NCI-H2196 (cell line): ENCODE measurements at regions not wholly inside any gene's neighbourhood (a gene's known extent, or its start where the extent isn't known, plus 50 kb on each side); places are given as distances from the start of the nearest gene placed in this dataset.
"Not testable (repeated sequence)": the region's sequence is repeated elsewhere in the genome, so short reads cannot be mapped to it uniquely, and the experiment has no call there.

ENCODE experiments used
- DNase-seq: peaks from one replicate; lab custom pipeline; 2025; ENCODE audit not compliant: unreplicated experiment; lab: John Stamatoyannopoulos, UW

DNA sequence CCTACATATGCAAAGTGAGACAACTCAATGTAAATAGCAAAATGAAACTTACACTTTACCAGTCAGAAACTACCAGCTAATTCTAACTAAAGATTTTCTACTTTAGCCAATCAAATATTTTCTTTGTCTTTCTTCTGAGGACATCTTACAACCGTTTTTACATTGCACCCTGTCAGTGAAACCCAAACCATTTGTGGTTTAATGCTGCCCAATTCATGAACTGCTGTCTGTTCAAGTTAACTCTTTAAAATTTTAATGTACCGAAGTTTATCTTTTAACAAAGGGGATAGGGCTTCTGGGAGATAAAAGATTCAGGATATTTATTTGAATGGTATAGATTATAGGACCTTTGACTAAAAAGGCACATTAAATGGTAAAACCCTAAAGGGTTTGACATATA is 121.3 kb upstream of the HDDC2 start:
- no peak for DNase-seq

DNA sequence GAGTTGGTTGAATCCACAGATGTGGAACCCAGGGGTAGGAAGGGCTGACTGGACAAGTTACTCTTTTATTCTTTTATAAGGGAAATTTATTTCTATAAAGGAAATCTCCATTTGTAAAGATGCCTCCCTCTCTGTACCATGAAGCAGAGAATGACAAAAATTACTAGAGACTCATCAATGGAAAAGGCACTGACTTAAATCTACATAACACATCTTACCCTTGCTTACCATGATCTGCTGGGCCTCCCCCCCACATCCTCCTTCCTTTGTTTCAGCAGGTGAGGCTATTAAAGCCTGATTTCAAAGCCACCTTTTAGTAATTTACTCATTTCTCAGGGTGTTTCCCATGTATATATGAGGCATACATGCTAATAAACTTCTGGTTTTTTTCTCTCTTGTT is 130.2 kb upstream of the HDDC2 start:
- no peak for DNase-seq

- DNase-seq = no peak
Observed at GRCh38 chr6:125432963-125433362, 131.2 kb upstream of the HDDC2 start.

- DNase-seq = no peak
Observed at GRCh38 chr6:125434760-125435159, 133.0 kb upstream of the HDDC2 start.

DNA sequence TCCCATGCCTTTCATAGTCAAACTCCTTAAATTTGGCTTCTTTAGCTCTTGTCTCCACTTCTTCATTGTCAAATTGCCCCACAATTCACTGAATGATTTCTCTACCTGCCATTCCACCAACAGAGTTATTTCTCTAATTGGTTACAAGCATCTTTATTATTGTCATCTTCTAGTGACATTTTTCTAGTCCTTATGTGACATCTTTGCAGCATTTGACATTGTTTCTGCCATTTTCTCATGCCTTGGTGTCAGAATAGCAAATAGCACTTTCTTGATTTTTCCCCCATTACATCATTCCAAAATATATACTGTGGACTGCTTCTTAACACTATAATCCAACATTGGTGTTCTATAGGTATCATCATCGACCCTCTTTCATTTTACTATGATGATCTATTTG is 137.7 kb upstream of the HDDC2 start:
- no peak for DNase-seq

GRCh38 chr6:125444006-125444923 is 142.5 kb upstream of the HDDC2 start:
- DNase-seq = no peak

DNA sequence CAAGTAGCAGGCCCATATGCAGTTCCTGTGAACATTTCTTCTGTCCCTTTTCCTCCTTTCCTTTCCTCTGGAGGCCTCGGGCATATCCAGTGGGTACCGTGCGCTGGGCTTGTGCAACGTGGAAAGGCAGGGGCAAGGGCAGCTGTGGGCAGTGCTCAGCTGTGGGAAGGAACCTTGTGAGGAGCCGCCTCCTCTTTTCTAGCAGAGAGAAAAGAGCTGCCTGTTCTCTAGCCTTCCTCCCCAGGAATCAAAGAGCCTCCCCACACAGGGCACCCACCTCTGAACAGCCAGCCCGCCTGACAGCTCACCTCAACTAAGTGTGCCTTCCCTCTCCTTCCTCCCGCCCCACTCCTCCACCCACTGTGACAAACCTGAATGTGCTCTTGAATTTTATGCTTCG is 143.3 kb upstream of the HDDC2 start:
- no peak for DNase-seq

- no peak for DNase-seq
Observed at GRCh38 chr6:125446011-125446410, 144.2 kb upstream of the HDDC2 start.

DNA sequence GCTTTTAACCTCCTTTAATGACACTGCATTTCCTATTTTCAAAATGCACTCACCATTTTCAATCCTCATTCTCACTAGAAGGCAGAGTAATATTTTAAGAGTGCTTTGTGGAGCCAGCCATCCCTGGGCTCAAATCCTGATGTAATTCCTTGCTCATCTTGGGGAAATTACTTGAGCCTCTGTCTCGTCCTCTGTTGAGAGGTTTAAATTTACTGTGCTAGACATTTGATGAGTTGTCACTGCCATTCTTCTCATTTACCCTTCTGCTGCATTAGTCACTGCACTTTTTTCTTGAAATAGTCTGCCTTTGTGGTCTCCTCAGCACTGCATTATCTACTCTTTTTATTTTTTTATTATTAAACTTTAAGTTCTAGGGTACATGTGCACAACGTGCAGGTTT is 150.0 kb upstream of the HDDC2 start:
- DNase-seq = no peak

GRCh38 chr6:125453516-125453915 is 151.7 kb upstream of the HDDC2 start:
- DNase-seq = no peak

GRCh38 chr6:125454351-125454750 is 152.6 kb upstream of the HDDC2 start:
- no peak for DNase-seq

DNA sequence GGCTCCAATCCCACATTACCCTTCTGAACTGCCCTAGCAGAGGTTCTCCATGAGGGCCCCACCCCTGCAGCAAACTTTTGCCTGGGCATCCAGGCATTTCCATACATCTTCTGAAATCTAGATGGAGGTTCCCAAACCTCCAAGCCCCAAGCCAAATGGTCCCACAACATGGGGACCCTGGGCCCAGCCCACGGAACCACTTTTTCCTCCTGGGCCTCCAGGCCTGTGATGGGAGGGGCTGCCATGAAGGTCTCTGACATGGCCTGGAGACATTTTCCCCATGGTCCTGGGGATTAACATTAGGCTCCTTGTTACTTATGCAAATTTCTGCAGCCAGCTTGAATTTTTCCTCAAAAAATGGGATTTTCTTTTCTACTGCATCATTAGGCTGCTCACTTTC is 156.7 kb upstream of the HDDC2 start:
- DNase-seq = not testable (repeated sequence)

GRCh38 chr6:125465332-125465731 is 163.6 kb upstream of the HDDC2 start:
- not testable (repeated sequence) for DNase-seq

- no peak for DNase-seq
Observed at GRCh38 chr6:125469915-125470314, 168.1 kb upstream of the HDDC2 start.

DNA sequence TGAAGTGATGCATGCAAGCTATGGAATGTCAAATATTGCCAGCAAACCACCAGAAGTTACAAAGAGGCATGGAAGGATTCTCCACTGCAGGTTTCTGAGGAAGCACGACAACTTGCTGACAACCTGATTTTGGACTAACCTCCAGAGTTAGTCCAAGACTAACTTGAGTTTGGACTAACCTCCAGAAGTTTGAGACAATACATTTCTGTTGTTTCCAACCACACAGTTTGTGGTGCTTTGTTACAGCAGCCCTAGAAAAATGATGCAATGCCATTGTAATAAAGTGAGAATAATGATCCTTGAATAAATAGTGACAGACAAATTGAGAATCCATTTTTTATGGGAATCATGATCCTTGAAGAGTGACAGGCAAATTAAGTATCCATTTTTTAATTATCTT is 169.9 kb upstream of the HDDC2 start:
- no peak for DNase-seq

GRCh38 chr6:125474061-125474460 is 172.3 kb upstream of the HDDC2 start:
- DNase-seq = no peak

- no peak for DNase-seq
Observed at GRCh38 chr6:125477156-125477555, 175.4 kb upstream of the HDDC2 start.

DNA sequence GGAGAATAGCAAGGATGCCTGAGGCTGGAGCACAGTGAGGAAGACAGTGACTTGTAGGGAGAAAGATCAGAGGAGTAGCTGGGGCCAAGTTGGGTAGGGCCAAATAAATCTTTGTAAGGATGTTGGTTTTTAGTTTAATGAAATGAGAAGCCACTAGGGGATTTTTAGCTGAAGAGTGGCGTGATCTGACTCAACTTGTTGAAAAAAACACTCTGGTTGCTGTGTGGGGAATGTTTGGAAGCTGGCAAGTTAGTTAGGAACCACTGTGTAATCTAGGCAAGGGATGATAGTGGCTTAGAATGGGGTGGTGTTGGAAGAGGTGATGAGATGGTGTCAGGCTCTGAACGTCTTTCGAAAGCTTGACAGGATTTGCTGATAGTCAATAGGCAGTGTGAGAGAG is 176.1 kb upstream of the HDDC2 start:
- no peak for DNase-seq

DNA sequence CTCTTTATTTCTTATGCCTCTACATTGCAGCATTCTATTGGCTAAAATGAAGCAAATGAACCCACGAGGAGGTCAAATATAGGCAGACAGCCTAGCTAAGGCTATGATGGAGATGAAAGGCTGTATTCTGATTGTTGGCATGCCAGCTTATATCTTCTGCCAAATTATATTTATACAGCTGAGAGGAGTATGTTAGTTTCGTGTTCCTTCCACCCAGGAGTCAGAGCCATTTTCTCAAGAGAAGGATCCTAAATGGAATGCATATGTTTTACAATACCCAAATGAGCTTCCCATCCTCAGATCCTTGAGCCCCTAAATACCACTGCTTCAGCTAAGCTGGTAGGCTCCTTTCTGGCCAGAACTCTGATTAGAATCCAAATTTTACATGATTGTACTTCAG is 178.4 kb upstream of the HDDC2 start:
- DNase-seq = no peak

DNA sequence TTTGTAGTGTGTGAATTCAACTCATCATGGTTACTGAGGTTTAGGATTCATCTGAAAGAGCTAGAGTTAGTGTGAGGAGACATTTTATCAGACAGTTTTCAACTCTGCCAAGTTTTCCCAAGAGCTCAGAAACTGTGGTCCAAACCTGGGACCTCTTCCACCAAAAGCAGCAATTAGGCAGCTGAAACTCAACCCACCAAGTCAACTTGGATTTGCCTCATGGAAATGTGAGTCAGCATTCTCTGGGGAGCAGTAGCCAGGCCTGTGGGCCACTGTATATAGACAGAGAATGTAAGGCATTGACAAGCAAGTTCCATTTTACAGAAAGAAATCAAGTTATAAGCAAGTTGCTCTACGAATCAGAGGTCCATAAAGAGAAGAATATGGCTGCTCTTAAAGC is 178.8 kb upstream of the HDDC2 start:
- DNase-seq = no peak

DNA sequence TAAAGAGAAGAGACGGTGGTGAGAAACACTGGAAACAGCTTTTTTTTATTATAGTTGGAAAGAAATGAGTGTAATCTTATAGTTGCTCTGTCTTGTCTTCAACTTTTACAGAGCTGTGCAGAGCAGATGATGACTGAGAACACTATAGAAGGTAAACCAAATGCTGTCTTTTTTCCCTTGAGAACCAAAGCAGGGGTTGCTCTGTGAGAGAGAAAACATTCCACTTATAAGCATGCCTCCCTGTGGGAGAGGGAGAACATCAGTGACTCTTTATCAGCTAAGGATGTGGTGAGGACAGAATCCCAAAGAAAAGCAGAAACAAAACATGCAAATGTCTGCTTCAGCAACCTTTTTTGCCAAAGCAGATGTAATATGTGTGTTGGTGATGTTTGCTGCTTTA is 179.3 kb upstream of the HDDC2 start:
- no peak for DNase-seq

- no peak for DNase-seq
Observed at GRCh38 chr6:125485757-125486156, 184.0 kb upstream of the HDDC2 start.

GRCh38 chr6:125486881-125487280 is 185.1 kb upstream of the HDDC2 start:
- DNase-seq = no peak
